ENCODE measurements at regions not wholly inside any gene's neighbourhood (a gene's known extent, or its start where the extent isn't known, plus 50 kb on each side); places are given as distances from the start of the nearest gene placed in this dataset.
"Not testable (repeated sequence)": the region's sequence is repeated elsewhere in the genome, so short reads cannot be mapped to it uniquely, and the experiment has no call there.

GRCh38 chr5:85656050-85656449, 961.7 kb upstream of the COX7C start:
- no peaks in the 10 kb centered on the region for H3K27me3 ChIP-seq
- H3K9me3 ChIP-seq = no peaks in the 10 kb centered on the region
- no peak for FAIRE-seq
- no peak overlapping the region for H3K27ac ChIP-seq
- intact Hi-C loops (cut with DNase I) = no loop called here
- 36 to 52% methylated on average over 3 of the region's 3 CpGs for WGBS, 2 donors
- no peak for TF ChIP-seq CTCF (IDR thresholded peaks at IDR 0.05)
- no peak overlapping the region for H3K4me3 ChIP-seq
- no peaks in the 10 kb centered on the region for H3K4me1 ChIP-seq
- no peak for DNase-seq
- ATAC-seq = no peak
- H3K36me3 ChIP-seq = no peaks in the 10 kb centered on the region

- intact Hi-C loops (cut with DNase I); H3K4me1 ChIP-seq; H3K4me3 ChIP-seq; H3K36me3 ChIP-seq; H3K27me3 ChIP-seq; ATAC-seq; DNase-seq; H3K9me3 ChIP-seq; FAIRE-seq; H3K27ac ChIP-seq: not testable (repeated sequence)
- WGBS, 2 donors = 63 to 74% methylated on average over 1 of the region's 1 CpG
These were observed 960.4 kb upstream of the COX7C start for GRCh38 chr5:85657328-85657727.

- DNase-seq; H3K4me3 ChIP-seq; H3K4me1 ChIP-seq; H3K27me3 ChIP-seq; ATAC-seq; H3K27ac ChIP-seq; intact Hi-C loops (cut with DNase I); H3K9me3 ChIP-seq; H3K36me3 ChIP-seq; FAIRE-seq: not testable (repeated sequence)
- 84 to 90% methylated on average over 18 to 24 of the region's 29 CpGs for WGBS, 2 donors
These were observed 954.6 kb upstream of the COX7C start for GRCh38 chr5:85662969-85663707.

- 38 to 55% methylated on average over 2 of the region's 2 CpGs for WGBS, 2 donors
- TF ChIP-seq CTCF (IDR thresholded peaks at IDR 0.05) = no peak
- no peaks in the 10 kb centered on the region for H3K9me3 ChIP-seq
- H3K4me3 ChIP-seq = no peak overlapping the region
- intact Hi-C loops (cut with DNase I) = no loop called here
- FAIRE-seq (no peak), DNase-seq (no peak), ATAC-seq (no peak)
- H3K27ac ChIP-seq = no peak overlapping the region
- no peaks in the 10 kb centered on the region for H3K4me1 ChIP-seq
- no peaks in the 10 kb centered on the region for H3K27me3 ChIP-seq
- no peaks in the 10 kb centered on the region for H3K36me3 ChIP-seq
These were observed 954.1 kb upstream of the COX7C start for GRCh38 chr5:85663708-85664031.

GRCh38 chr5:85670417-85670816, 947.3 kb upstream of the COX7C start:
- ATAC-seq = no peak
- no peak for TF ChIP-seq CTCF (IDR thresholded peaks at IDR 0.05)
- FAIRE-seq = no peak
- Histone ChIP-seq H3K36me3 (no peaks in the 10 kb centered on the region), H3K27me3 (no peaks in the 10 kb centered on the region), H3K4me3 (no peak overlapping the region), H3K9me3 (no peaks in the 10 kb centered on the region), H3K27ac (no peak overlapping the region), H3K4me1 (no peaks in the 10 kb centered on the region)
- intact Hi-C loops (cut with DNase I) = no loop called here
- DNase-seq = no peak

- ATAC-seq (no peak), FAIRE-seq (no peak)
- WGBS, 2 donors = 51 to 67% methylated on average over 3 of the region's 3 CpGs
These were observed 946.3 kb upstream of the COX7C start for GRCh38 chr5:85671223-85671970.

More at GRCh38 chr5:85671223-85671970, 946.3 kb upstream of the COX7C start:
- Histone ChIP-seq H3K36me3 (no peaks in the 10 kb centered on the region), H3K27ac (no peak overlapping the region), H3K27me3 (no peaks in the 10 kb centered on the region), H3K9me3 (no peaks in the 10 kb centered on the region), H3K4me1 (no peaks in the 10 kb centered on the region), H3K4me3 (no peak overlapping the region)
- DNase-seq = no peak
- intact Hi-C loops (cut with DNase I) = no loop called here
- TF ChIP-seq CTCF (IDR thresholded peaks at IDR 0.05) = no peak

Data from pancreas (tissue), 10 donors.